ENCODE measurements at regions not wholly inside any gene's neighbourhood (a gene's known extent, or its start where the extent isn't known, plus 50 kb on each side); places are given as distances from the start of the nearest gene placed in this dataset.
"Not testable (repeated sequence)": the region's sequence is repeated elsewhere in the genome, so short reads cannot be mapped to it uniquely, and the experiment has no call there.

DNA sequence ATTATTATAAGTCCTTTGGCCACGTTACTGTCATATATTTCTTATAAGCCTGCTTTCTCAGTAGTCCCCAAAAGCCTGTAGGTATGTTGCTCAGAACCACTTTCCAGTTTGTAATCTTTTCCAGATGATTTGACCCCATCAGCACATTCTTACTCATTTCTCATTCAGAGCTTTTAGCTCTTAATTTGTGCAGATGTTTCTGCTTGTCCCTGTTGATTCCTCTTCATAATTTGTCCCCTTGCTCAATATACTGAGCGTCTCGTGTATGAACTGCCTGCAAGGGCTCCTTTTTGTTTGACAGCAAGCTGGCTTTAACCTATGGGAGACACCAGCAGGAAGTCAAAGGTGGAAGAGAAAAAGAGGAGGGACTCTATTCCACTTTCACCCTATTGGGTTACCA is 733.8 kb upstream of the GJE1 start:
- intact Hi-C loops (cut with DNase I): no loop called here
- Histone ChIP-seq H3K4me1 (replicated peaks) (peaks cover 5% of the 10 kb centered on the region), H3K9me3 (no peaks in the 10 kb centered on the region), H3K36me3 (no peaks in the 10 kb centered on the region), H3K27me3 (replicated peaks; ENCODE audit: insufficient read depth) (no peaks in the 10 kb centered on the region), H3K27ac (no peak overlapping the region), H3K4me3 (no peak overlapping the region)
- no peak for TF ChIP-seq POLR2A (IDR thresholded peaks at IDR 0.05)
- TF ChIP-seq POLR2AphosphoS5 (IDR thresholded peaks at IDR 0.05): no peak
- TF ChIP-seq, protein P1, sequence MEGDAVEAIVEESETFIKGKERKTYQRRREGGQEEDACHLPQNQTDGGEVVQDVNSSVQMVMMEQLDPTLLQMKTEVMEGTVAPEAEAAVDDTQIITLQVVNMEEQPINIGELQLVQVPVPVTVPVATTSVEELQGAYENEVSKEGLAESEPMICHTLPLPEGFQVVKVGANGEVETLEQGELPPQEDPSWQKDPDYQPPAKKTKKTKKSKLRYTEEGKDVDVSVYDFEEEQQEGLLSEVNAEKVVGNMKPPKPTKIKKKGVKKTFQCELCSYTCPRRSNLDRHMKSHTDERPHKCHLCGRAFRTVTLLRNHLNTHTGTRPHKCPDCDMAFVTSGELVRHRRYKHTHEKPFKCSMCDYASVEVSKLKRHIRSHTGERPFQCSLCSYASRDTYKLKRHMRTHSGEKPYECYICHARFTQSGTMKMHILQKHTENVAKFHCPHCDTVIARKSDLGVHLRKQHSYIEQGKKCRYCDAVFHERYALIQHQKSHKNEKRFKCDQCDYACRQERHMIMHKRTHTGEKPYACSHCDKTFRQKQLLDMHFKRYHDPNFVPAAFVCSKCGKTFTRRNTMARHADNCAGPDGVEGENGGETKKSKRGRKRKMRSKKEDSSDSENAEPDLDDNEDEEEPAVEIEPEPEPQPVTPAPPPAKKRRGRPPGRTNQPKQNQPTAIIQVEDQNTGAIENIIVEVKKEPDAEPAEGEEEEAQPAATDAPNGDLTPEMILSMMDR (IDR thresholded peaks at IDR 0.05): no peak
- 80% methylated on average over 3 of the region's 3 CpGs for WGBS
- DNase-seq (ENCODE audit: low spot score): no peak

DNA sequence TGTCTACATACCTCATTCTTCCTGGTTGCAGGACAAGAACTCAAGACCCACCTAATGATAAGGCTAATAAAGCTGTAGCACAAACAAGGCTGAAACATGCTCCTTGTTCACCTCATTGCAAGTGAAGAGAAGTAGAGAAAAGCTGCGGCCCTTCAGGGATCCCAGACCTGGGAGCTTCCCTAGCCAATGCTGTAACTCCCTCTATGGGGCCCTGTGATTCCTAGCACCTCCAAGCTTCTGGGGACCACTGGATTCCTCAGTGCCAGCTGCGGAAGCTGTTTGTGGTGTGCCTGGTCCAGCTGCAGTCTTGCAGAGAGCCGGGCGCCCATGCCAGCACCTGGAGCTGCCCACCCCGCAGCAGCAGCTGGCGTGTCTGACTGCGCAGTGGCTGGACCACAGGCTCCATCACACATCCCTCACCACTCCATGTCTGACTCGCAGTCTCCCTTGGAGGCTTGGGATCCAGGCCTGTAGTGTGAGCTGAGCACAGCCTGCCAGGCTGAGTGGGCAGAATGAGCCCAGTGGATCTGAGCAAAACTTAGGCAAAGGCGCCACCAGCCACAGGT is 737.2 kb upstream of the GJE1 start:
- Histone ChIP-seq H3K4me3 (no peak overlapping the region), H3K4me1 (replicated peaks) (no peaks in the 10 kb centered on the region), H3K27ac (no peak overlapping the region), H3K9me3 (no peaks in the 10 kb centered on the region), H3K27me3 (replicated peaks; ENCODE audit: insufficient read depth) (no peaks in the 10 kb centered on the region), H3K36me3 (no peaks in the 10 kb centered on the region)
- no peak for TF ChIP-seq POLR2AphosphoS5 (IDR thresholded peaks at IDR 0.05)
- TF ChIP-seq, protein P1 (IDR thresholded peaks at IDR 0.05): no peak
- TF ChIP-seq POLR2A (IDR thresholded peaks at IDR 0.05): no peak
- no peak for DNase-seq (ENCODE audit: low spot score)
- WGBS: 97% methylated on average over 9 of the region's 9 CpGs
- intact Hi-C loops (cut with DNase I): no loop called here

DNA sequence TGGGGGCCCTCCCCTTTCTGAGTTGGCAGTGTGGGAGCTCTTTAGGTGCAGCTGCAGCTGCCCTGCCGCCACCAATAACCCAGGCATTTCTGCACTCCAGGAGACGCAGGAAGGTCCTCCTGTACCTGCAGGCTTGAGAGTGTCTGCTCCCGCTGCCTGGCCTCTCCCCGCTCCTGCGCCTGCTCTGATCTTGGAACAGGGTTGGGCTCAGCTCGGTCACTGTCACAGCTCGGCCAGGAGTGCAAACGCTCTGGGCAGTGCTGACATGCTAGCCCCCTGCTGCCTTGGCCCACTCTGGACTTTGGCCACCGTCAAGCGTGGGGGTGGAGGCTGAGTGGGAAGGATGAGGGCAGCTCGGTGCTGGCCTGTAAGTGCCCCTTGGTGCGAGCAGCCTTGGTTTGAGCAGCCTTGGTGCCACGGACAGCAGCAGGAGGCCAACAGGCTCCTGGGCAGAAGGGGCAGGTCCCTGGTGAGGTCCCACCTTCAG is 738.1 kb upstream of the GJE1 start:
- Histone ChIP-seq H3K27me3 (replicated peaks; ENCODE audit: insufficient read depth) (no peaks in the 10 kb centered on the region), H3K27ac (no peak overlapping the region), H3K4me3 (no peak overlapping the region), H3K9me3 (no peaks in the 10 kb centered on the region), H3K36me3 (no peaks in the 10 kb centered on the region), H3K4me1 (replicated peaks) (no peaks in the 10 kb centered on the region)
- no peak for DNase-seq (ENCODE audit: low spot score)
- TF ChIP-seq, protein P1 (IDR thresholded peaks at IDR 0.05): no peak
- TF ChIP-seq POLR2AphosphoS5 (IDR thresholded peaks at IDR 0.05) (no peak), POLR2A (IDR thresholded peaks at IDR 0.05) (no peak)
- 96% methylated on average over 8 of the region's 13 CpGs for WGBS
- intact Hi-C loops (cut with DNase I): no loop called here

DNA sequence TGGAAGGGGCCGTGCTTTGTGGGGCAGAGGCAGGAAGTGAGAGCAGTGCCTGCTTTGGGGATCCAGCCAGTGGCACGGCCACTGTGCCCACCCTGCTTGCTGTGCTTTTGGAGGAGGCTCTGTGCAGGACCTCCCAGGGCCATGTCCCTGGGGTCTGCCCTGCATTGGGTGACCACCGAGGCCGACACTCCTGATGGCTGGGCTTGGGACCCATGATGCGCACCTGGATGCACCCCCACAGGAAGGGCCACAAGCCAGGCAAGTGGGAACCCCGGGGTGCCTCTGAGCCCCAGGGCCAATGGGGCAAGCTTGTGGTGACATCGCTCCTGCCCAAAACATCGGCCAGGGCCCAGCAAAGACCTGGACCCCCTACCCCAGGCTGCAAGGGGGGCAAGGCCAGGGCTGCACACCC is 738.6 kb upstream of the GJE1 start:
- intact Hi-C loops (cut with DNase I): no loop called here
- H3K27ac ChIP-seq: no peak overlapping the region
- no peak for TF ChIP-seq POLR2AphosphoS5 (IDR thresholded peaks at IDR 0.05)
- H3K27me3 ChIP-seq (replicated peaks; ENCODE audit: insufficient read depth): no peaks in the 10 kb centered on the region
- no peaks in the 10 kb centered on the region for H3K36me3 ChIP-seq
- WGBS: 92% methylated on average over 7 of the region's 8 CpGs
- no peaks in the 10 kb centered on the region for H3K9me3 ChIP-seq
- no peak overlapping the region for H3K4me3 ChIP-seq
- DNase-seq (ENCODE audit: low spot score): no peak
- no peaks in the 10 kb centered on the region for H3K4me1 ChIP-seq (replicated peaks)

DNA sequence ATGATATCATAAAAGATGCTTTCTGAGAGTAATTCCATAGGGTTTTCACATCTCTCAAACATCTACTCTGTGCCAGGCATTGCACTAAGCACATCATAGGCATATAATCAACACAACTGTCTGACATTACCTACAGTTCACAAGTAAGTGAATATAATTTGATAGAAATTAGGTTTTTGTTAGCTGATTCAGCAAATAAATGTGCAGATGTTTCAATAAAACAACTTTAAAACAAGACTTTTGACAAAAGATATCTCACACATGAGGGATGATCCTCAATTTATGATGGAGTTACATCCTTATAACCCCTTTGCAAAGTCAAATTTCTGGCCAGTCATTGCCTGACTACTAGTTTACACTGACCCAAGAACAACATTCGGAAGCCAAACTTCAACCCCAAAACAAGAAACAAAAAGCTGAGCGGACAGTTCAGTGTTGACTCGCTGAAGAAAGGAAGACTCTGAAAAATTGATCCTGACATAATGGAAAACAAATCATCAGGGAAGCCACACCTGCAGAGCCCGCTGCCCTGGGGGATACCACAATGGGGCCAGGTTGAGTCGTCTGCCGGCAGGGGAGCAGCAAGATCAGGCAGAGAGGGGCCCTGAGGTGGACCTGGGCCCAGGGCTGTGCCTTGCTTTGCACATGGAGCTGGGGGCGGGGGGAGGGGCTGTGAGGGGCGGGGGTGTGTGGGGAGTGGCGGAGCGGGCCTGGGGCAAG is 739.2 kb upstream of the GJE1 start:
- no peaks in the 10 kb centered on the region for H3K27me3 ChIP-seq (replicated peaks; ENCODE audit: insufficient read depth)
- H3K4me3 ChIP-seq: no peak overlapping the region
- no peaks in the 10 kb centered on the region for H3K36me3 ChIP-seq
- 96% methylated on average over 10 of the region's 10 CpGs for WGBS
- no peak for DNase-seq (ENCODE audit: low spot score)
- intact Hi-C loops (cut with DNase I): no loop called here
- no peaks in the 10 kb centered on the region for H3K4me1 ChIP-seq (replicated peaks)
- no peak overlapping the region for H3K27ac ChIP-seq
- H3K9me3 ChIP-seq: no peaks in the 10 kb centered on the region
- no peak for TF ChIP-seq POLR2A (IDR thresholded peaks at IDR 0.05)
- no peak for TF ChIP-seq POLR2AphosphoS5 (IDR thresholded peaks at IDR 0.05)
- TF ChIP-seq, protein P1 (IDR thresholded peaks at IDR 0.05): no peak

DNA sequence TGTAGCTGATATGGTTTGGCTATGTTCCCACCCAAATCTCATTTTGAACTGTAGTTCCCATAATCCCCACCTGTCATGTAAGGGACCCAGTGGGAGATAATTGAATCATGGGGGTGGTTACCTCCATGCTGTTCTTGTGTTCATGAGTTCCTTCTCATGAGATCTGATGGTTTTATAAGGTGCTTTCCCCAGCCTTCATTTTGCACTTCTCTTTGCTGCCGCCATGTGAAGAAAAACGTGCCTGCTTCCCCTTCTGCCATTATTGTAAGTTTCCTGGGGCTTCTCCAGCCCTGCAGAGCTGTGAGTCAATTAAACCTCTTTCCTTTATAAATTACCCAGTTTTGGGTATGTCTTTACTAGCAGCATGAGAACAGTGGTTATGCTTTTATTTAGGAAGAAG is 741.6 kb upstream of the GJE1 start:
- H3K4me1 ChIP-seq (replicated peaks); H3K36me3 ChIP-seq; DNase-seq (ENCODE audit: low spot score); H3K27me3 ChIP-seq (replicated peaks; ENCODE audit: insufficient read depth); H3K4me3 ChIP-seq; H3K9me3 ChIP-seq; H3K27ac ChIP-seq; intact Hi-C loops (cut with DNase I): not testable (repeated sequence)
- 91% methylated on average over 2 of the region's 2 CpGs for WGBS
